CMK (cell line): ENCODE measurements at regions not wholly inside any gene's neighbourhood (a gene's known extent, or its start where the extent isn't known, plus 50 kb on each side); places are given as distances from the start of the nearest gene placed in this dataset.
A peak's percentile ranks its signal among the peaks of the same experiment; 100 is the strongest.

Source experiments
- DNase-seq: peaks from one replicate; pipeline ENCODE4 v3.0.0-alpha.2; 2010; ENCODE audit warnings: low read depth

DNA sequence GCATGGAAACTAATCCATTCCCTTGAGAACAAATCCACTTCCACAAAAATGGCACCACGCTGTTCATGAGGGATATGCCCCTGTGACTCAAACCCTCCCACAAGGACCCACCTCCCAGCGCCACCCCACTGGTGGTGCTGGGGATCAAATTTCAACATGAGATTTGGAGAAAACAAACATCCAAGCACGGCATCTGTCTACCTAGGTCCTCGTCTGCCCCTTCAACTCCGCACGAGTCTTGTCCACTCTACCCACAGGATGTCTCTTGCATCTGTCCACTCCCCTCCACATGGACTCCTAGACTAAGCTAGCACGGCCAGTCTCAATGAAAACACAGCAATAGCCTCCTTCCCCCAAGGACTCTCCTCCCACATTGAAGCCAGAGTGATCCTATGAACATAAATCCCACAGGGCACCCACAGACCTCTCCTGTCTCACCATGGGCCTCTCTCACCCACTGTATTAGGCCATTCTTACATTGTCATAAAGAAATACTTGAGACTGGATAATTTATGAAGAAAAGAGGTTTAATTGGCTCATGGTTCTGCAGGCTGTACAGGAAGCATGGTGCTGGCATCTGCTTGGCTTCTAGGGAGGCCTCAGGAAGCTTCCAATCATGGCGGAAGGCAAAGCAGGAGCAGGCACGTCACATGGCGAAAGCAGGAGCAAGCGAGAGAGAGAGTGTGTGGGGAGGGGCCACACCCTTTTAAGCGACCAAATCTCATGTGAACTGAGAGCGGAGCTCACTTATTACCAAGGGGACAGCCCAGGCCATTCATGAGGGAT is 101.4 kb downstream of the TOMM20 start:
- DNase-seq = no peak

DNA sequence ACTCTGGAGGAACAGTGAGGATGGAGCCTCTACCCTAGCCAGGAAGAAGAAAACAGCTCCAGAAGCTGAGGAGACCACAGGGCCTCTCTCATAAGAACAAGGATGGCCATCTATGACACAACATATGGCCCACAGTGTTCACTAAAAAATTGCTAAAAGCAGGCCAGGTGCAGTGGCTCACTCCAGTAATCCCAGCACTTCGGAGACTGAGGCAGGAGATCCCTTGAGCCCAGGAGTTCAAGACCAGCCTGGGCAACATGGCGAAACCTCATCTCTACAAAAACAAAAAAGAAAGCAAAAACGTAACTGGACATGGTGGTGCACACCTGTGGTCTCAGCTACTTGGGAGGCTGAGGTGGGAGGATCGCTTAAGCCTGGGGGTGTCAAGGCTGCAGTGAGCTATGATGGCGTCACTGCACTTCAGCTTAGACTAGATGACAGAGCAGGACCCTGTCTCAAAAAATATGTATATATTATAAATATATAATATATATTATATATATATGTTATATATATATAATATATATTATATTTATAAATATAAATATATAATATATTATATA is 103.1 kb downstream of the TOMM20 start:
- no peak for DNase-seq

DNA sequence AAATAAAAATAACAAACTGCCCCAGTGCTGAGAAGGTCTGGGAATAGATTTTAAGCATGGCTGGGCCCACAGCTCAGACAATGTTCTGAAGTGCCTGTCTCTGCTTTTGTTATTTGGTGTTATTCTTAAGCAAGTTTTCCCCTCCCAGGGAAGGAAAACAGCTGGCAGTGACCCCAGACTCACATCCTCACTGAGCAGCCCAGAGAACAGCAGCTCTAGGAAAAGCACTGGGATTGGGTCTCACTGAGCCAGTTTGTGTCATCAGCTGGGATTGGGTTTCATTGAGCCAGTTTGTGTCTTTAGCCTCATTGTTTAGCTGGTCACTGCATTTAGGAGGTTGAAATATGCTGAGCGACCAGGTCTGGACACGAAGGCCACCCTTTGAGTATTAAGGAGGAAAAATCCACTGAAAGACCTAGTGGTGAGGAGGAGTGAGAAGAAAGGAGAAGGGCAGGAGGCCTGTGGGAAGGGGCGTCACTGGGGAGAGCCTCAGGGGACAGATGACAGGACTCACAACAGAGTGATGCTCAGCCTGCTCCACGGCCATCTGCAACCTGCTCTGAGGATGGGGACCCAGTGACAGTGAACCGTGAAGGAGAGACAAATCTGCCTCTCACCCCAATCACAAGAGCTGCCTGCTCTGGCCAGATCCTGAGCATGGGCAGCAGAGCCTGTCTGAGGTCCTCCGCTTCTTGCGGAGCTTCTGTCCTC is 103.8 kb downstream of the TOMM20 start:
- no peak for DNase-seq

DNA sequence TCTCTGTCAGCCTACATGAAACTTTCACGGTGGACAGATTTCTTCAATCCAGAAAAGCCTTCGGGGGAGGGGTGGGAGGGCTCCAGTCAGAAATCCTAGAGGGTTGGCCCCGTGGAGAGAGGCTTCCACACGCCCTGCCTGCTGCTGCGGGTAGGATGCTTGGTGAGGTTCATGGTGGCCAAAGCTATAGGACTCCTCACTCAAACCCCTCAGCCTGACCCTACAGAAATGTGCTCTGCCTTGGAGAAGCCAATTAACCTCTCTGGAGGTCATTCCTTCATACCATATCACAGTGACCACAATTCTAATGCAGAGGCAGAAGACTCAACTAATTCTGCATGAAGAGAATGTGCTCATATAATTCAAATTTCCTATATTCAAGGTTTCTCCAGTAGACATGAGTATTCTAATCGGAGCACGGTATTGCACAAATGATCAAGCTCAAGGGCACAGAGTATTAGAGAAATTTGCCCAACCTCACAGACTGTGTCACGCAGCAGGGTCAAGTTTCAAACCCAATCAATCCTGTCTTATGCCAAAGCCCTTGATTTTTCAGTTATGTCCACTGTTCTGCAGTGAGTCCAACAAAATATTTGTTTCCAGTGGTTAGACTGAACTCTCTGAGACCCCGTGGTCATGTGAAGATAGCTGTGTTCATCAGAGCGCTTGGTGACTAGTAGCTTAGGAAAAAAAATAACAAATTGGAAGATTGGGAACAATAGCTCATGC is 104.8 kb downstream of the TOMM20 start:
- no peak for DNase-seq

DNA sequence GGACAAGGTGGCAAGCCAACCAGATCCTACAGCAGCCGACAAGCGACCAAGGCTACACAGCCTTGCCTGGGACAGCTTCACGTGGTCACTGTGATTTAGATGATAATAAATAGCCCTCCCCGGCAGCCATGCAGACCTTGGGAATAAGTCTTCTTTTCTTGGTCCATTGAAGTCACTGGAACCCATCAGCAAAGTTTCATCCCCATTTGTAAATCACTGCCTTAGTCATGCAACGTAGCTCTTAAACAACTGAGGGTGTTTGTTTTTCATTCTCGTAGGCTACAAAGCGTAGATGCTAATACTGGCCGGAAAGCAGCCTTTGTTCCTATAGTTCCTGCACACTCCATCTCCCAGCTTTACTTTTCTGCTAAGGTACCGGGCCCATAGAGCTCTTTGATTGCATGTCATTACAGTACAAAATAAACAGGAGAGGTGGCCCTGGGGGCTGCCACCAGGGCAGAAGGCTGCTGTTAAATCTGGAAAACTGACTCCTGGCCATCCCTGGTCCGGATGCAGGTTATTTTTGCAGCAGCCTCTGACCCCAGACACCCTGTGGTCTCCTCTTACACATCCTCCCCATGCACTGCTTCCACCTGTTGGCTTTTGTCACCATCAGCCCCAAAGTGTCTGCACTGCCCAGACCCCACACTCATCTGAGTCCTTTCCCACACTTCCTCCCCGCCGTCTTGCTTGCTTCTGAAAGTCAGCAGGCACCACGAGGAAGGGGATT is 105.5 kb downstream of the TOMM20 start:
- DNase-seq = no peak

DNA sequence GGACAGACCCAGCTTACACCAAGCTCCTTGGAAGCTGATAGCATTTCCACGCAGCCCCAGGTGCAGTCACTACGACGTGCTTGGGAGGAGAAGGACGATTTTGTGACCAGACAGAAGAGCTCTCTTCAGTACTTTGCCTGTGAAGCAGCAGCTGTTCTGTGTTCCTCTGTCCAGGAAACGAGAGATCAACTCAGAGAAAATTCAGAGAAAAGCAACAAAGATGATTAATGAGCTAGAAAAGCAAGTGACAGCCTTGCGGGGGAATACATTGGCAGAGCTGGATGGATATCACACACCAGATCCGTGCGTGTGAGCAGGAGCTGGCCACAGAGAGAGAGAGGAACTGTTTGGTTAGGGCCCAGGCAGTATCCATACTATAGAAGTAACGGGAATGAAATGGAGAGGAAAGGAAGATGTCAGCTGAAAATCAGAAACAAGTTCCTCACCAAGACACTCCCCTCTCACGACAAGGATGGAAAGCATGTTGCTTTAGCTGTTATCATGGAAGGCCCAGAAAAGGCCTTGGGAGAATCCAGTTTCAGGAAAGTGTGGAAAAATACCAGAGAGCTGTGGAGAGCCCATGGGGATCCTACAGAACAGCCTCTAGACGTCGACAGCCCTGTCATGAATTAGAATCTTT is 106.2 kb downstream of the TOMM20 start:
- no peak for DNase-seq

DNA sequence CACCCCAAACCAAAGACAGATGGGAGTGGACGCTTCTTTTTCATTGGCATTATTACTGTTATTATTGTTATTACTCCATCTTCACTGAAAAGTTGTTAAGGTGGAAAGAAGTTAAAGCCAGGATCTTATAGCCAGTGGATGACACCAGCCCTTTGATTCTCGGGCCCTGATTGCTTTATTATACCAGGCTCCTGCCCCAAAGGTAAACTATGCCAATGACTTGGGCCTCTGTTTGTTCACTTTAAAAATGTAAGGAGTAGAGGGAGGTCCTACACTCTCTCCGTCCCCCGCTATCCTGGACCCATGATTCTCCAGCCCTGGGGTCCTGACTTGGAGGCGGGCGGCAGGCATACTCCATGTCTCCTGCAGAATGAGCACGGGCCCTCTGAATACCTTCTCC is 106.8 kb downstream of the TOMM20 start:
- DNase-seq = no peak

DNA sequence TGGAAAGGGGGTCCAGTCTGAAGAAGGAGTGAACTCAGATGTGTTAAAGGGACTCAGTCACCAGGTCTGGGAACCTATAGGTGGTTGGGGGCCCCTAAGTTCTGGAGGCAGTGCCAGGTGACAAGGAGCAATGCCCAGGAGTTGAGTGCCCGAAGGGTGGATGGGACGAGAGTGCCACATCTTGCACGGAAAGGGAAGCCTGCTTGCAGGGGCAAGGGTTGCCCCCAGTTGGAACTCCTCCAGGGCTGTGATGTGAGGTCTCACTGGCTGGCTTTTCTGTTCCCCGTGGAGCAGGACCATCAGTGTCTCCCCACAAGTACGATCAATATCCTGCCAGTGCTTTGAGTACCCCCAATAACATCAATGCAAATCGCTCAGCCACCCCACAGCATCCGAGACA is 107.3 kb downstream of the TOMM20 start:
- no peak for DNase-seq

DNA sequence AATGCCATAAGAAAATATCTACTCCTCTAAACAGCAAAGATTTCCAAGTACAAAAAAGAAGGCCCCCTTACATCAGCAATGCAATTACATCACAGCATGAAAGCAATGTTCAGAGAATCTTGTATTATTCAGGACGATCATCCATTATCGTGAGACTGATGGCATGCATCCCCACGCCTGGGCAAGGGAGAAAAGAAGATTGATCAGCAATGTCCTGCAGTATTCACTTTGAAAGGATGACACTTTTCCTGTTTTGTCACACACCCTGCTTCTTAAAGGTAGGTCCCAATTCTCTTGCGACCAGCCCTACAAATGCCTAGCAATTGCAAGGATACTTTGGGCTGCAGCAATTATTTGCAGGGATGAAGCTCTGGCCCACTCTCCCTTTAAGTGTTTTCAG is 108.7 kb downstream of the TOMM20 start:
- DNase-seq = no peak

DNA sequence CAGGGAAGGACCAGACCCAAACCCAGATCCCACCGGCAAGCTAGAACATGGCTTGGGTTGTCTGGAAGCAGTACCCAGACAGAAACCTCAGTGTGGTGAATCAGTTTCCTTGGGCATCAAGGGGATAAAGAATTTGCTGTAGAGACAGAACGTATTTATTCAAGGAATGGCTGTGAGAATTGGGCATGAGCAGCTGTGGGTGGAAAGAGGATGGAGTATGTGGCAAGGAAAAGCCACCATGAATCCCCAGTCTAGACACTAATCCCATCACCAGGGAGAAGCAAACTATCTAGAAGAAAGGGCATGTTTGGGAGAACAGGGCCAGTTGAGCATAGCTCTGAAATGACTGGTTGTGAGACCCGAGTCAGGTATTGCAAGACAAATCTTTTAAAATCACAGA is 109.2 kb downstream of the TOMM20 start:
- DNase-seq = no peak

DNA sequence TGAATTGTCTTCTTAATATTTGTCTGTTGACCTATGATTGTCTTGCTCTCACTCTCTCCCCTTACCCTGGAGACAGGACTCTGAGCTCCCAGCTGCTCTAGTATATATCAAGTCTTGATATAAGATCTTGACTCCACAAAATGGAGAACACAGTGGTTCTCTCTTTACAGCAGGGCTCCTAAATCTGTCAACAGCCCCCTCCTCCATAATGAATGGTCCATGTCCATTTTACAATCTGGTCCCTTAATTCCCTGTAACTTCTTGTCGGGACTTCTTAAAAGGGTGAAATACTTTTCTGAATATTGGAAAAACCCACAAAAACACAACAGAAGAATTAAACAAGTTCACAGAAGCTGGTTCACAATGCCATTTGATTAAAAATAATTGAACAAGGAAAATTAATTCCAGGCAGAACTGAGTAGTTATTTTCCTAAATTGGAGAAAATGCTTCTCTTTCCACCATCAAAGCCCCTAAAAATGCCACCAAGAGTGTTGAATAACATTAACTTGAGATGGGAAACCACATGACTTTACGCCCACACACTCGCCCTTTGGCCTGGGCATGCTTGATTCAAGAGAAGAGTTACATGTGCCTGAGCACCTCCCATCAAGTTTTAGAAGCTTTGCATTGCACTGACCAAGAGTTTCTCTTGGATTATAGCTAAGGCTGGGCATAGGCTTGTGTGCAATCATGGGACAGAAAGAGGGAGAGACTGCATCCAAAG is 109.8 kb downstream of the TOMM20 start:
- DNase-seq = no peak

DNA sequence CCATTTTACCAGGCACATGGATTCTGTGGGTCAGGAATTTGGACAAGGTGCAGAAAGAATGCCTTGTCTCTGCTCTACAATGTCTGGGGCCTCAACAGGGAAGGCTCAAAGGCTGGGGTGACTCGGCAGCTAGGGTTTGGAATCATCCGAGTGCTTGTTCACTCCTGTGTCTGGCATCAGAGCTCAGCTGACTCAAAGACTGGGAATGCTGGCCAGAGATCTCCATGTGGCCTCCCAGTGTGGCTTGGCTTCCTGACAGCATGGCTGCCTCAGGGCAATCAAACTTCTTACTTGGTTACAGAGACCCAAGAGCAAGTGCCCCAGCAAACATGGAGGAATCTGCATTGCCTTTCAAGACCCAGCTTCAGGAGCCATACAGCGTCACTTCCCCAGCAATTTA is 110.5 kb downstream of the TOMM20 start:
- no peak for DNase-seq

DNA sequence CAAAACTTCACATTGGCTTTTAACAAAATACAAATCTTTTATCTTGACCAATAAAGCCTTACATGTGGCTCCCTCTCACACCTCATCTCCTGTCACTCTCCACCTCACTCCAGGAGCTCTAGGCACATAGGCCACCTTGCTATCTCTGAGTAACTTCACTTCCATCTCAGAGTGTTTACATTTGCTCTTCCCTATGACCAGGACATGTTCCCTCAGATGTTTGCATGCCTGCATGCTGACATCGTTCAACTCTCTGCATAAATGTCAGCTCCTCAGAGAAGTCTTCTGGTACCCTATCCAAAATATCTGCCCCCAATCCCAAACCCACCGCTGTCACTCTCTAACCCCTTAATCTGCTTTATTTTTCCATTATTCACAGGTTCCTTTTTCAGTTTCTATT is 110.9 kb downstream of the TOMM20 start:
- no peak for DNase-seq

DNA sequence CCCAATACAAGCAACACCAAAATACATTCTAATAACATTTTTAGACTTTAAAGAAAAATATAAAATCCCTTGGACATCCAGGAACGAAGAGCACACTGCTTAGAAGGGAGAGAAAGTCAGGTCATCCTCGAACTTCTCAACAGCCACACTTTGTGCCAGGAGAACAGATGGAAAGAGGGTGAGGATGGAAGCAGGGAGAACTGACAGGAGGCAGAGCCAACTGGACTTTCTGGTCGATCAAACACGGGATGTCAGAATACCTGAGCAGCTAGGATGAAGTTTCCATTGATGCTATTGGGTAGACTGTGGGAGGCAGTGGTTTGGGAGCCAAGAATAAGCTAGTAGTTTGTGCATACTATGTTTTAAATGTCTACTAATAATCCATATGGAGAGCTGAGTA is 111.4 kb downstream of the TOMM20 start:
- DNase-seq = no peak

DNA sequence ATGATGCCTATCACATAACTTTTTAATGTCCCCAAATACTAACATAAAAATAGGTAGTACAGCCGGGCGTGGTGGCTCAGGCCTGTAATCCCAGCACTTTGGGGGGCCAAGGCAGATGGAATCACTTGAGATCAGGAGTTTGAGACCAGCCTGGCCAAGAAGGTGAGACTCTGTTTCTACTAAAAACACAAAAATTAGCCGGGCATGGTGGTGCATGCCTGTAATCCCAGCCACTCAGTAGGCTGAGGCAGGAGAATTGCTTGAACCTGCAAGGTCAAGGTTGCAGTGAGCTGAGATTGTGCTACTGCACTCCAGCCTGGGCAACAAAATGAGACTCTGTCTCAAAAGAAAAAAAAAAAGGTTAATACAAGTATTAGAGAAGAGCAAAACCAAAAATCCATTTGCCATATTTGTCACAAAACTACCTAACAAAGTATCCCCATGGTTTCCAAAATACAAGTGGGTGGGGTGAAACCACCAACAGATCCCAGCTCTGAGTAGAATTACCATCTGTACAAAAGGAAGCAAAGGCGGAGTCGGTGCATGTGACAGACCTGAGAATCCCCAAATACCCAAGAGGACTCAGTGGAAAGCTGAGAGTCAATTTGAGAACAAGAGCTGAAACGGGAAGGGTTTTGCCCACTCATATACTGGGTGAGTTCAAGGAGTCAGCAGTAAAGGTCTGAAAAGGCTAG is 113.2 kb downstream of the TOMM20 start:
- no peak for DNase-seq

DNA sequence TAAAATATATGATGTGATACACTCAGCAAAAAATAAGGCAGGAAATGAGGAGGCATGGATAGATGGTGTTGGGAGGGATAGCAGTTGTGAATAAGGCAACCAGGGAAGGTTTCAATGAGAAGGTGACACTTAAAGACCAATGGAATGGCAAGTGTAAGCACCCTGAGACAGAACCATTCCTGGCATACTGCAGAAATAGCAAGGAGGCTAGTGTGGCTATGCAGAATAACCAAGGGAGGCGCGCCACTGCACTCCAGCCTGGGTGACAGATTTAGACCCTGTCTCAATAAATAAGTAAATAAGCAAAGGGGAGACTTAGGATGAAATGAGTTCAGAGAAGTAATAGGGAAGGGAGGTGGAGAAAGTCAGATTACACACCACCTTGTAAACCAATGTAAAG is 113.9 kb downstream of the TOMM20 start:
- no peak for DNase-seq

DNA sequence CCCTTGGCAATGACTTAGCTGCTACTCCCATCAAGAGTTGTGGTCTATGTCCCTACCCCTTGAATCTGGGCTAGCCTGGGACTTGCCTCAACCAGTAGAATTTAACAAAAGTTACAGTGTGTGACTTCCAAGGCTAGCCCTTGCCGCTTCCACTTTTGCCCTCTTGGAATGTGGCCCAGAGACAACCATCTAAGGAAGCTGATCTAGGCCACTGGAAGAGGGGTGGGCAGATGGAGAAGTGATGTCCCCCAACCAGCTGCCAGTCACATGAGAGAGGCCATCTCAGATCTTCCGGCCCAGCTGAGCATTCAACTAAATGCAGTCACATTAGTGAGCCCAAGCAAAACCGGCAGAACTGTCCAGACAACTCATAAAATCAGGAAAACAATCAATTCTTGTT is 115.1 kb downstream of the TOMM20 start:
- no peak for DNase-seq

DNA sequence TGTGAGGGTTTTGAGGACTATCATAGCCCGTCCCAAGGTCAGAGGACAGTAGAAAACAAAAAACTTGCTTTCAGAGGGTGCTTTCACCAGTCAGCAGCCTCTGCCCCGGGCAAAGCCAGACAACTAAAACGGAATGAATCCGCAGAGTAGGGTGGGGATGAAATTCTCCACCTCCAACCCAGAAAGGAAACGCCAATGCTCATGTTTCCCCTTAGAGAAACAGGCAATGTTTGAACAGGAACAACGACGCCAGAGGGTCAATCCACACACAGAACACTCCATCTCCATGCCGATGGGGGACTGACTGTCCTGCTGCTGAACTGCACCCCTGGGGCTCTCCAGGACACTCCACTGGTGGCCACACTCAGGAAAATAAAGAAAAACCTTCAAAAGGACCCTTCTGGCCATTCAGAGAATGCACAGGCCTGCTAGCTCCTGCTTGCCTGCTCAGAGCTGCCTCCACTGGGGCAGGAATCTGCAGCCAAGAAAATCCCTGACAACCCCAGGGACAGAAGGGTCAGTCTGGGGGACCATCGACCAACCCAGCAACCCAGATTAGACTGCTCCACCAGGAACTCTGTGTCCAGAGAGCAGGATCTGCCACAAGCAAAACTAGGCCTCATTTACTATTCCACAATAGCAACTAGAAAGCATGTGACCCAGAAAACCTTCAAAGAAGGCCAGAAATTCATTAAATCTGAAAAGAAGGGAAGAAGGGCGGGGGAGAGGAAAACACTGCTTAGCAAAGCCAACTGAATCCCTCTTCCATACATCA is 116.0 kb downstream of the TOMM20 start:
- DNase-seq = no peak

DNA sequence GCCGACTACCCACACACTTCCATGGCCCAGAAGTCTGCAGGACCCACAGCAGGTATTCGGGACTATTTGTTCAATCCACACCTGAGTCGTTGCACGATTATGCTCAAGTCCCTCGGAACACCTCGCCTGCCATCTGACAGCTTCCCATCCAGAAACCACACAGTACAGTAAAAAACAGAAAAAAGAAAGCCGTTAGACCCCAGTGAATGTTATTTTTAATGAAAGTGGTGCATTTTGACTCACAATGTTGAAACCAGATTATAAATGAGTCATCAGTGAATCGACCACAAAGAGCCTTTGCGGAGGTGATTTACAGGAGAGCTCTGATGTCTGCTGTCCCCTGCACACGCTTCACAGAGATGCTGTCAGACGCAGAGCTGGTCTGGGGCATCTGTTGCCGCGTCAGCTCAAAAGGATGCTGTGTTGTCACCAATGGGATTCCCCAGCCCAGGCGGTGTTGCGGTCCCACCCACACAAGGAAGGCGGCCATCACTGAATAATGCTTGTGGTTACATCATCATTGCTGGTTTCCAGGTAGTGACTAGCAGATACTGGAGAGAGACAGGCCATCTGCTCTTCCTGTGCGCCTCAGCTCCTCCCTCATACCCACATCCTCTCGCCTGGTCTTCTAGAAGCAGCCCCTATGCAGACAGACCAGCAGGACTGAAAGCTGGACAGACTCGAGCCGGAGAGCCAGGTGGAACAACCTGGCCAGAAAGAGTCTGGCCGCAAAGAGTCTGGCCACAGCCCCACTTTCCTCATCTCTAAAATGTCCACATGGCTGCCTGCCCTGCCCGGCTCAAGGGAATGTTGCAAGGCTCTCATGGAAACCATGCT is 116.8 kb downstream of the TOMM20 start:
- DNase-seq = peak; percentile 79
